ENCODE measurements at regions not wholly inside any gene's neighbourhood (a gene's known extent, or its start where the extent isn't known, plus 50 kb on each side); places are given as distances from the start of the nearest gene placed in this dataset.

- Mint-ChIP-seq H3K4me3 (no peak overlapping the region), H3K27ac (no peak overlapping the region), H3K27me3 (peaks cover 6% of the 10 kb centered on the region), H3K9me3 (peaks cover 7% of the 10 kb centered on the region), H3K36me3 (ENCODE audit: low read depth) (no peaks in the 10 kb centered on the region), H3K4me1 (no peaks in the 10 kb centered on the region)
- ATAC-seq (no peak), DNase-seq (no peak)
Measured at GRCh38 chr2:175463169-175463568, 281.7 kb upstream of the ATP5MC3 start.

GRCh38 chr2:175462246-175462645, 280.7 kb upstream of the ATP5MC3 start:
- H3K4me3 Mint-ChIP-seq = no peak overlapping the region
- H3K27me3 Mint-ChIP-seq = peaks cover 6% of the 10 kb centered on the region
- no peaks in the 10 kb centered on the region for H3K36me3 Mint-ChIP-seq (ENCODE audit: low read depth)
- DNase-seq (no peak), ATAC-seq (no peak)
- H3K9me3 Mint-ChIP-seq = peaks cover 7% of the 10 kb centered on the region
- H3K4me1 Mint-ChIP-seq = no peaks in the 10 kb centered on the region
- H3K27ac Mint-ChIP-seq = no peak overlapping the region

- Mint-ChIP-seq H3K27me3 (peaks cover 6% of the 10 kb centered on the region), H3K9me3 (peaks cover 7% of the 10 kb centered on the region), H3K27ac (no peak overlapping the region), H3K4me1 (no peaks in the 10 kb centered on the region), H3K4me3 (no peak overlapping the region), H3K36me3 (ENCODE audit: low read depth) (no peaks in the 10 kb centered on the region)
- DNase-seq = no peak
- ATAC-seq = no peak
Measured at GRCh38 chr2:175461839-175462238, 280.3 kb upstream of the ATP5MC3 start.

- no peak overlapping the region for H3K27ac Mint-ChIP-seq
- no peak for ATAC-seq
- peaks cover 7% of the 10 kb centered on the region for H3K9me3 Mint-ChIP-seq
- H3K4me1 Mint-ChIP-seq = no peaks in the 10 kb centered on the region
- H3K27me3 Mint-ChIP-seq = peaks cover 6% of the 10 kb centered on the region
- no peak overlapping the region for H3K4me3 Mint-ChIP-seq
- H3K36me3 Mint-ChIP-seq (ENCODE audit: low read depth) = no peaks in the 10 kb centered on the region
- no peak for DNase-seq
Measured at GRCh38 chr2:175457895-175458448, 276.5 kb upstream of the ATP5MC3 start.

- Mint-ChIP-seq H3K36me3 (ENCODE audit: low read depth) (no peaks in the 10 kb centered on the region), H3K4me3 (no peak overlapping the region), H3K27ac (no peak overlapping the region), H3K27me3 (peaks cover 4% of the 10 kb centered on the region), H3K4me1 (no peaks in the 10 kb centered on the region), H3K9me3 (peaks cover 5% of the 10 kb centered on the region)
- DNase-seq = no peak
- ATAC-seq = no peak
Measured at GRCh38 chr2:175454953-175455389, 273.5 kb upstream of the ATP5MC3 start.

DNA sequence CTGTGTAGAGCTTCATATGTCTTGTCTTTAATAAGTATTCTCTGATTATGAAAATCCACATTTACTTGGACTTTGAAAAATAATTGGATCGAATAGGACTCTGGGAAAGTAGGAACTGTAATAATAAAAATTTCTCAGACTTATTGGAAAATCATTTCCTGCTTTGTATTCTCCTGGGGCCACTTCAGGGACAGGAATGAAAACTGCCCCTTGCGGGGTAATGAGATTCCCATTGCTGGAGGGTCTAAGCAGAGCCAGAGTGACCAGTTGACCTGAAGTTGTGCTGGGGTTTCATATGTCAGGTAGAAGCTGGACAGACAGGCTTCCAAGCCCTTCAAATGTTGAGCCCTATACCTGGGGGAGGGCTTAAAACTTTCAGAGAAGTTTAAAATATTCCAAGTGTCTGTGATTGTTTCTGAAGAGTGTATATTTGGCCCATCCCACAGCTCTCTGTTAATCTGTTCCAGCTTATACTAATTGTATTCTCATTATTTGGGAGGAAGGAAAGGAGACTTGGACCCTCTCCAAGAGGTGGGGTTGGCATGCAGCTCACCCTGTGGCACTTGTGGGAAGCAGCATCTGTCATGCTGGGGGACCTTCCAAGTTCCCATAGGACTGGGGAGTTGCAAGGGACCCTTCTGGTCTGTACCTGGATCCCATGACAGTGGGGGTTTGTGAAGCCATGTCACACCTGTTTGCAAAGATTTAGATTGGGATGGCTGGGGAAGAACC, 268.7 kb upstream of the ATP5MC3 start:
- H3K27me3 Mint-ChIP-seq = no peaks in the 10 kb centered on the region
- no peak overlapping the region for H3K27ac Mint-ChIP-seq
- H3K36me3 Mint-ChIP-seq (ENCODE audit: low read depth) = no peaks in the 10 kb centered on the region
- DNase-seq (no peak), ATAC-seq (no peak)
- H3K9me3 Mint-ChIP-seq = no peaks in the 10 kb centered on the region
- H3K4me3 Mint-ChIP-seq = no peak overlapping the region
- H3K4me1 Mint-ChIP-seq = no peaks in the 10 kb centered on the region

GRCh38 chr2:175449616-175450015, 268.1 kb upstream of the ATP5MC3 start:
- Mint-ChIP-seq H3K27me3 (no peaks in the 10 kb centered on the region), H3K36me3 (ENCODE audit: low read depth) (no peaks in the 10 kb centered on the region), H3K27ac (no peak overlapping the region), H3K4me3 (no peak overlapping the region), H3K4me1 (no peaks in the 10 kb centered on the region), H3K9me3 (no peaks in the 10 kb centered on the region)
- no peak for ATAC-seq
- DNase-seq = no peak

GRCh38 chr2:175446201-175446600, 264.7 kb upstream of the ATP5MC3 start:
- Mint-ChIP-seq H3K27ac (no peak overlapping the region), H3K27me3 (peaks cover 2% of the 10 kb centered on the region), H3K9me3 (no peaks in the 10 kb centered on the region), H3K4me3 (no peak overlapping the region), H3K36me3 (ENCODE audit: low read depth) (no peaks in the 10 kb centered on the region), H3K4me1 (no peaks in the 10 kb centered on the region)
- ATAC-seq (no peak), DNase-seq (no peak)

DNA sequence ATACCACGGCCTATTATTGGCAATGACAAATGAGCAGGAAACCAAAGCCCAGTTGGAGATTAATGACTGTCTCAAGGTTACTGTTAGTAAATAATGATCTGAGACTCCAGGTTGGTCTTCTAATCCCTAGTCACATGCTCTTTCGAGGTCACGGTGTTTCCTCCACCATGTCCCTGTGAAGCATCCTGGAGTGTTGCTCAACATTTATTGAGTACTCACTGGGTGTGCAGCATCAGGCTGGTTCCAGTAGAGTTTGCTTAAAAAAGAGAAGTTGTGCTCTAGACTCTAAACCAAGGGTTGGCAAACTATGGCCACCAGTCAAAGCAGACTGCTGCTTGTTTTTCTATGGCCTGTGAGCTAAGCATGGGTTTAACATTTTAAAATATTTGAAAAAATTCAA, 263.8 kb upstream of the ATP5MC3 start:
- Mint-ChIP-seq H3K4me1 (no peaks in the 10 kb centered on the region), H3K27ac (no peak overlapping the region), H3K4me3 (no peak overlapping the region), H3K9me3 (no peaks in the 10 kb centered on the region), H3K27me3 (peaks cover 2% of the 10 kb centered on the region), H3K36me3 (ENCODE audit: low read depth) (no peaks in the 10 kb centered on the region)
- DNase-seq (no peak), ATAC-seq (no peak)

DNA sequence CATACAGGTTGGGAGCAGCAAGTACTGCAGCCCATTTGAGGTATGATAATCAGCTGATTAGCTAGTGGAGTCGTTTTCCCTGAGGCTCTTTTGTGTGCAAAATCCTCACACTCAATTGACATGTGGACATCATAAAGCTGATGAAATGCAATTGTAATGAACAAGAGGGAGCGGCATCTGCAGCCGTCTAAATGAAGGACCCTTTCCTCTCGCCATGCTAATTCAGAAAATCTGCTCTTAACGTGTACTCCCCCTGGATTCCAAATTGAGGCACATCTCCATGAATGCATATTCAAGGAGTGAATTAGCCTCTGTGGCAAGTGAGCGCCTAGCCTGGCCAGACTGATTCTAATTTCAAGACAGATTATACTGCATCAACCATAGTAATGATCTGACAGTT, 260.9 kb upstream of the ATP5MC3 start:
- Mint-ChIP-seq H3K4me3 (no peak overlapping the region), H3K27me3 (peaks cover 4% of the 10 kb centered on the region), H3K27ac (no peak overlapping the region), H3K9me3 (no peaks in the 10 kb centered on the region), H3K36me3 (ENCODE audit: low read depth) (no peaks in the 10 kb centered on the region), H3K4me1 (no peaks in the 10 kb centered on the region)
- ATAC-seq (no peak), DNase-seq (no peak)

- H3K9me3 Mint-ChIP-seq = no peaks in the 10 kb centered on the region
Measured at GRCh38 chr2:175441181-175441761, 259.8 kb upstream of the ATP5MC3 start.

GRCh38 chr2:175439416-175439815, 257.9 kb upstream of the ATP5MC3 start:
- Mint-ChIP-seq H3K27me3 (peaks cover 6% of the 10 kb centered on the region), H3K27ac (no peak overlapping the region), H3K9me3 (no peaks in the 10 kb centered on the region), H3K4me3 (no peak overlapping the region), H3K36me3 (ENCODE audit: low read depth) (no peaks in the 10 kb centered on the region), H3K4me1 (no peaks in the 10 kb centered on the region)
- ATAC-seq (no peak), DNase-seq (no peak)

More at GRCh38 chr2:175441181-175441761, 259.8 kb upstream of the ATP5MC3 start:
- Mint-ChIP-seq H3K36me3 (ENCODE audit: low read depth) (no peaks in the 10 kb centered on the region), H3K4me1 (no peaks in the 10 kb centered on the region), H3K4me3 (no peak overlapping the region), H3K27ac (no peak overlapping the region), H3K27me3 (peaks cover 6% of the 10 kb centered on the region)
- DNase-seq = no peak
- no peak for ATAC-seq

DNA sequence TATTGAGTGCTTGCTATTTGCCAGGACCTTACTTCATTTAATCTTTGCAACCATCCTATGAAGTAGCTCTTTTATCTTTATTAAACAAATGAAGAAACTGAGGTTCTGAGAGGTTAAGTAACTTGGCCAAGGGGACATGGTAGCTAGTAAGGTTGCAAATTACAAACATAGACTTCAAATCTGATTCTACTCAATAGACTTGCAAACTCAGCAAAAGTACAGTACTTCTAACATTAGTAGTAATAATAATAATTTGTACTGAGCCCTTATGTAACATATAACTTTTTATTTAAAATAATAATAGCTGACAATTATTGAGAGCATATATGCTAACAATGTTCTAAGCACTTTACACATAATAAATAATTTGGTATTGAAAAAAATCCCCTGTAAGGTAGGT, 255.7 kb upstream of the ATP5MC3 start:
- H3K36me3 Mint-ChIP-seq (ENCODE audit: low read depth) = no peaks in the 10 kb centered on the region
- no peaks in the 10 kb centered on the region for H3K4me1 Mint-ChIP-seq
- ATAC-seq (no peak), DNase-seq (no peak)
- peaks cover 5% of the 10 kb centered on the region for H3K27me3 Mint-ChIP-seq
- no peak overlapping the region for H3K27ac Mint-ChIP-seq
- H3K9me3 Mint-ChIP-seq = no peaks in the 10 kb centered on the region
- H3K4me3 Mint-ChIP-seq = no peak overlapping the region

- no peaks in the 10 kb centered on the region for H3K4me1 Mint-ChIP-seq
- H3K9me3 Mint-ChIP-seq = no peaks in the 10 kb centered on the region
- no peak for ATAC-seq
- DNase-seq = no peak
- no peaks in the 10 kb centered on the region for H3K36me3 Mint-ChIP-seq (ENCODE audit: low read depth)
- peaks cover 7% of the 10 kb centered on the region for H3K27me3 Mint-ChIP-seq
- no peak overlapping the region for H3K27ac Mint-ChIP-seq
- no peak overlapping the region for H3K4me3 Mint-ChIP-seq
Measured at GRCh38 chr2:175436076-175436475, 254.6 kb upstream of the ATP5MC3 start.

- Mint-ChIP-seq H3K27me3 (peaks cover 7% of the 10 kb centered on the region), H3K27ac (no peak overlapping the region), H3K4me1 (no peaks in the 10 kb centered on the region), H3K36me3 (ENCODE audit: low read depth) (no peaks in the 10 kb centered on the region), H3K4me3 (no peak overlapping the region), H3K9me3 (no peaks in the 10 kb centered on the region)
- ATAC-seq (no peak), DNase-seq (no peak)
Measured at GRCh38 chr2:175435012-175435411, 253.5 kb upstream of the ATP5MC3 start.
